ENCODE measurements at regions not wholly inside any gene's neighbourhood (a gene's known extent, or its start where the extent isn't known, plus 50 kb on each side); places are given as distances from the start of the nearest gene placed in this dataset.

GRCh38 chr3:106241593-106241992, 372.8 kb upstream of the CBLB start:
- in situ Hi-C loops (cut with HindIII; ENCODE audit: low pct_unique_long_range_greater_than_20kb, low sequenced_read_pairs), result no loop called here
- no peak for DNase-seq (ENCODE audit: low read depth in 1 of 2, low spot score in 1 of 2)
- no peak for TF ChIP-seq JUND (IDR thresholded peaks at IDR 0.05; ENCODE audit: low read depth)

- in situ Hi-C loops (cut with HindIII; ENCODE audit: low pct_unique_long_range_greater_than_20kb, low sequenced_read_pairs), result no loop called here
- DNase-seq (ENCODE audit: low read depth in 1 of 2, low spot score in 1 of 2), result no peak
- no peak for TF ChIP-seq JUND (IDR thresholded peaks at IDR 0.05; ENCODE audit: low read depth)
These were observed 374.0 kb upstream of the CBLB start for GRCh38 chr3:106242781-106243180.

- no peak for TF ChIP-seq JUND (IDR thresholded peaks at IDR 0.05; ENCODE audit: low read depth)
- in situ Hi-C loops (cut with HindIII; ENCODE audit: low pct_unique_long_range_greater_than_20kb, low sequenced_read_pairs), result no loop called here
- no peak for DNase-seq (ENCODE audit: low read depth in 1 of 2, low spot score in 1 of 2)
These were observed 376.6 kb upstream of the CBLB start for GRCh38 chr3:106245400-106245799.

- in situ Hi-C loops (cut with HindIII; ENCODE audit: low pct_unique_long_range_greater_than_20kb, low sequenced_read_pairs), result no loop called here
- no peak for TF ChIP-seq JUND (IDR thresholded peaks at IDR 0.05; ENCODE audit: low read depth)
- no peak for DNase-seq (ENCODE audit: low read depth in 1 of 2, low spot score in 1 of 2)
These were observed 379.3 kb upstream of the CBLB start for GRCh38 chr3:106247902-106248684.

- DNase-seq (ENCODE audit: low read depth in 1 of 2, low spot score in 1 of 2), result no peak
- in situ Hi-C loops (cut with HindIII; ENCODE audit: low pct_unique_long_range_greater_than_20kb, low sequenced_read_pairs), result no loop called here
- TF ChIP-seq JUND (IDR thresholded peaks at IDR 0.05; ENCODE audit: low read depth), result no peak
These were observed 380.3 kb upstream of the CBLB start for GRCh38 chr3:106249159-106249558.

GRCh38 chr3:106249981-106250380, 381.2 kb upstream of the CBLB start:
- in situ Hi-C loops (cut with HindIII; ENCODE audit: low pct_unique_long_range_greater_than_20kb, low sequenced_read_pairs), result no loop called here
- DNase-seq (ENCODE audit: low read depth in 1 of 2, low spot score in 1 of 2), result no peak
- no peak for TF ChIP-seq JUND (IDR thresholded peaks at IDR 0.05; ENCODE audit: low read depth)

GRCh38 chr3:106251160-106251892, 382.5 kb upstream of the CBLB start:
- in situ Hi-C loops (cut with HindIII; ENCODE audit: low pct_unique_long_range_greater_than_20kb, low sequenced_read_pairs), result no loop called here

GRCh38 chr3:106255870-106256248, 387.0 kb upstream of the CBLB start:
- in situ Hi-C loops (cut with HindIII; ENCODE audit: low pct_unique_long_range_greater_than_20kb, low sequenced_read_pairs), result no loop called here
- TF ChIP-seq JUND (IDR thresholded peaks at IDR 0.05; ENCODE audit: low read depth), result no peak
- DNase-seq (ENCODE audit: low read depth in 1 of 2, low spot score in 1 of 2), result no peak

More at GRCh38 chr3:106251160-106251892, 382.5 kb upstream of the CBLB start:
- DNase-seq (ENCODE audit: low read depth in 1 of 2, low spot score in 1 of 2), result peak in 1 of 2 experiments; percentile 45
- TF ChIP-seq JUND (IDR thresholded peaks at IDR 0.05; ENCODE audit: low read depth), result no peak

GRCh38 chr3:106256249-106256957, 387.6 kb upstream of the CBLB start:
- TF ChIP-seq JUND (IDR thresholded peaks at IDR 0.05; ENCODE audit: low read depth), result no peak
- in situ Hi-C loops (cut with HindIII; ENCODE audit: low pct_unique_long_range_greater_than_20kb, low sequenced_read_pairs), result no loop called here
- DNase-seq (ENCODE audit: low read depth in 1 of 2, low spot score in 1 of 2), result no peak

GRCh38 chr3:106257172-106257571, 388.4 kb upstream of the CBLB start:
- TF ChIP-seq JUND (IDR thresholded peaks at IDR 0.05; ENCODE audit: low read depth), result no peak
- in situ Hi-C loops (cut with HindIII; ENCODE audit: low pct_unique_long_range_greater_than_20kb, low sequenced_read_pairs), result no loop called here
- no peak for DNase-seq (ENCODE audit: low read depth in 1 of 2, low spot score in 1 of 2)

GRCh38 chr3:106261396-106261795, 392.6 kb upstream of the CBLB start:
- no peak for TF ChIP-seq JUND (IDR thresholded peaks at IDR 0.05; ENCODE audit: low read depth)
- in situ Hi-C loops (cut with HindIII; ENCODE audit: low pct_unique_long_range_greater_than_20kb, low sequenced_read_pairs), result no loop called here

GRCh38 chr3:106261915-106262683, 393.3 kb upstream of the CBLB start:
- in situ Hi-C loops (cut with HindIII; ENCODE audit: low pct_unique_long_range_greater_than_20kb, low sequenced_read_pairs), result no loop called here
- no peak for TF ChIP-seq JUND (IDR thresholded peaks at IDR 0.05; ENCODE audit: low read depth)
- no peak for DNase-seq (ENCODE audit: low read depth in 1 of 2, low spot score in 1 of 2)

More at GRCh38 chr3:106261396-106261795, 392.6 kb upstream of the CBLB start:
- no peak for DNase-seq (ENCODE audit: low read depth in 1 of 2, low spot score in 1 of 2)
